ENCODE measurements at regions not wholly inside any gene's neighbourhood (a gene's known extent, or its start where the extent isn't known, plus 50 kb on each side); places are given as distances from the start of the nearest gene placed in this dataset.

GRCh38 chr10:120318862-120319261 lies 138.2 kb upstream of the PLPP4 start:
- TF ChIP-seq CTCF (IDR thresholded peaks at IDR 0.05) (no peak), POLR2A (IDR thresholded peaks at IDR 0.05) (no peak)

All from right lobe of liver (tissue), 4 donors.